ENCODE measurements at regions not wholly inside any gene's neighbourhood (a gene's known extent, or its start where the extent isn't known, plus 50 kb on each side); places are given as distances from the start of the nearest gene placed in this dataset.

GRCh38 chr9:106528158-106528557 is 334.8 kb upstream of the ZNF462 start:
- no peak for DNase-seq (ENCODE audit: low spot score)

- DNase-seq (ENCODE audit: low spot score): no peak
These were observed 333.4 kb upstream of the ZNF462 start for GRCh38 chr9:106529616-106530015.

- DNase-seq (ENCODE audit: low spot score): no peak
These were observed 331.5 kb upstream of the ZNF462 start for GRCh38 chr9:106531491-106531890.

DNA sequence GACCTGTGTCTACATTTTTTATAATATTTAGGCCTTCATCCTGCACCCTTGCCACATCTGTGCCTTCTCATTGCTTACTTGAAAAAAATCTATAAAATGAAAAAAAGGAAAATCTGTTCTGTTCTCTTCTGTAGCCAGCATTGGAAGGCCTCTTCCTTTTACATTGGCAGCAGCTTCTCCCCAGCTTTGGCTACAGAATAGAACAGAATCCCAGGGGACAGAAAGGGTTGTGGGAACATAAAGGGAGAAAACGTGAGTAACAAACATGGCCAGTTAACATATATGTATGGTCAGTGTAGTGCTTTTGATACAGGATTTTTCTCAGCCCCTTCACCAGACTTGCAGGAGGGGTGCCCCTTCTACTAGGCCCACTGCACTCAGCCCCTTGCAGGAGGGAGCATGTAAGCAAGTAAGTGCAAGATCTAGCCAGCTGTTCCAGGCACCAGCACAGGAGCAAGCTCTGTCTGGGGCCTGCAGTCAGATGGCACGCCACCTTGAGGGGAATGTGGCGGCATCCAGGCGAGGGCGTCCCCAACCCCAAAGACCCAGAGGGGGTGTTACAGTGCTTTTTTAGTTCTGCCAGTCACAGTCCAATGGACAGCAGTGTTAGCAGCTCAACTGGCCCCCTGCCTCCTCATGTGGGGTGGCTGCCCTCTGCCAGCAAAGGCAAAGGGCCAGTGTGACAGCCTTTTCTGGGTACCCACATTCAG is 330.5 kb upstream of the ZNF462 start:
- DNase-seq (ENCODE audit: low spot score): no peak

DNA sequence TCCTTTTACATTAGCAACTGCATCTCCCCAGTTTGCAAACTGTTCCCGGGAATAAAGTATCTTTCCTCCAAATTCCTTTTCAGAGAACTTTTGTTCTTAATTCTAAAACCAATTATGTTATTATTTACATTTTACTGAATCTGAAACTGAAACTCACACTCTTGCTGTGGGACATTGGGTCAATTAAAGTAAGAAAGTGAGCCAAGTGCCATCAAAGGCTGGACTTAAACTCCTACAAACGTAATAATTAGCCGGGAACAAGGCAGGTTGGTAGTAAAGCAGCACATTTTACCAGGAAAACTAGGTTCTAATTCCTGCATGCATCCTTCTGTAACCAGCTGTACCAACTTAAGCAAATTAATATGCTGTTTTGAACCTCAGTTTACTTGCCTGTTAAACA is 328.2 kb upstream of the ZNF462 start:
- no peak for DNase-seq (ENCODE audit: low spot score)

GRCh38 chr9:106535439-106535838 is 327.5 kb upstream of the ZNF462 start:
- no peak for DNase-seq (ENCODE audit: low spot score)

GRCh38 chr9:106557996-106558667 is 304.8 kb upstream of the ZNF462 start:
- no peak for DNase-seq (ENCODE audit: low spot score)

- DNase-seq (ENCODE audit: low spot score): no peak
These were observed 302.4 kb upstream of the ZNF462 start for GRCh38 chr9:106560540-106560939.

GRCh38 chr9:106575823-106576222 is 287.1 kb upstream of the ZNF462 start:
- DNase-seq (ENCODE audit: low spot score): no peak

DNA sequence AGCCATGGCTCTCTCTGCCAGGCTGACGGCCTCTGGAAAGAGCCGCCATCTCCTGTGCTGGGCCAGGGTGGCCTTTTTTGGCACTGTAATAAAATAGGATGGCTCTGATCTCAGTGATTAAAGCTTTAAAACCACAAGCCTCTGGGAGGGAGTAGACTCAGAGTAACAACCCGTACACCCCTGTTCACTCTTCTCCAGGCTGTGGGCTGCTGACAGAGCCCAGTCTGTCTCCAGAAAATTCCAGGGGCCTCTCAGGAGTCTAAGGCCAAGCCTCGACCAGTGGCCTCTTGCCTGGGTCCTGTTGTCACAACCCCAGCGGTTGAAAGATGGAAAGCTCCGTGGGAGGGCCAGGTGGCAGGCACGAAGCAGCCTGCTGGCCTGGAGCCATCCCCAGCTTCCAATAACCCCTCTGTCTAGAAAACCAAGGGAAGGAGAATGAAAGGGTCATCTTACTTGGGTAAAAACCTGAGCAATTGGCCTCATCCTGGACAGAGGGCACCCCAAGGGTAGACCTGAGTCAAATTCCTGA is 286.7 kb upstream of the ZNF462 start:
- no peak for DNase-seq (ENCODE audit: low spot score)

- no peak for DNase-seq (ENCODE audit: low spot score)
These were observed 285.8 kb upstream of the ZNF462 start for GRCh38 chr9:106577121-106577520.

DNA sequence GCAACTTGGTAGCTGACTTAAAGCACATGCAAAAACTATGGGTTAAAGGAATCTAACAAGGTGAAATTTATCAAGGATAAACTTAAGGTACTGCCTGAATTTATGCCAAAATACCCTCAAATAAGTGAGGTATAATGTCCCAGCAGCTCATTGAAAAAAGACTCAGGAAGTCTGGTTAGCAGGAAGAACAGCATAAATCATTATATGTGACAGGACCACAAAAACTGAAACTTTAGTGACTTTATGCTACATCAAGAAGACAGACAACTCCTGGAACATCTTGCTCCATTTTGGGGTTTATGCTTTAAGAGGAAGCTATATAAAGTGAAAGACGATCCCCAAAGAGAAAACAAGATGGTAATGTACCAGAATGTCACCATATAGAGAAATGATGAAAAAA is 282.4 kb upstream of the ZNF462 start:
- DNase-seq (ENCODE audit: low spot score): no peak

DNA sequence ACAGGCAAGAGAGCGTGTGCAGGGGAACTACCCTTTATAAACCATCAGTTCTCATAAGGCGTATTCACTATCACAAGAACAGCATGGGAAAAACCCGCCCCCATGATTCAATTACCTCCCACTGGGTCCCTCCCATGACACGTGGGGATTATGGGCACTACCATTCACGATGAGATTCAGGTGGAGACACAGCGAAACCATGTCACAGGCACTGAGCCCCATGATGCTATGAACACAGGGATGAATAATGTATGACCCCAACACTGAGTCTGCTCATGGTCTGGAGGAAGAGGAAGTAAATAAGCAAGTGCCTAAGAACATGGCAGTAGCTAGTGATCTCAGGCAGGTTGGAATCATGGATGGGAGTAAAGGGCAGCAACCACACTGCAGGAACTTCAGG is 281.0 kb upstream of the ZNF462 start:
- no peak for DNase-seq (ENCODE audit: low spot score)

GRCh38 chr9:106583751-106584150 is 279.2 kb upstream of the ZNF462 start:
- DNase-seq (ENCODE audit: low spot score): no peak

DNA sequence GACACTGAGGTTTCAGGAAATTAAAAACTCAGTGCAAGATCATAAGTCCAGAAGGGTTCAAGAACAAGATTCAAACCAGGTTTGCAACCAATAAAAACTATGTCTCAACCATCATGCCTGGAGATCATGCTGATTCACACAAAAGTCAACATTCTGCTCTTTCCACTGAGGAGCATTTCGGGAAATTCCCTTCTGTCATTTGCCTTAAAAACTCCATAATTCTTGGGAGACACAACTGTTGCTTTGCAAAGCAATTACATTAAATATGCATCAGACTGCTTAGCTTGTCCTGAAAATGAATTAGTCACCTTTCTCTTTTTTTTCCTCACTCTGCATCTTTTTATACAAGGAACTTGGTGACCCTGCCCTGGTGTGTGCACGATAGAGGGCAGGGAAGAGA is 275.9 kb upstream of the ZNF462 start:
- no peak for DNase-seq (ENCODE audit: low spot score)

DNA sequence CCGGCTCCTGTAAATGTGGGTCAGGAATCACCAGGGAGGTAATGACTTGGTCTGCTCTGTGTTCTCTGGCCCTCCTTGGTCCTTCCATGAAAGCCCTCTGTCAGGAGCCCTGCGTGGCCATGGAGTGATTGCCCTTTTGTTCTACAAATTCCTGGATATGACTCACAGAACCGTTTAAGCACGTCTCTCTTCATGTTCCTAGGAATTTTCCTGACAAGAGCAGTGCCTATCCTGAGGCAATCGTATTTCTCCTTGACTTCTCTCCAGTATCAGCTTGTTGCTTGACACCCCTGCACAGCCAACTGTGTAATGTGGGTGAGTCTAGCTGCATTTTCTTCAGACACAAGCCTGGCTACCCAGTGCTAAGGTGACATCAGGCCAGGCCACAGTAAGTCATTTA is 274.3 kb upstream of the ZNF462 start:
- DNase-seq (ENCODE audit: low spot score): no peak

DNA sequence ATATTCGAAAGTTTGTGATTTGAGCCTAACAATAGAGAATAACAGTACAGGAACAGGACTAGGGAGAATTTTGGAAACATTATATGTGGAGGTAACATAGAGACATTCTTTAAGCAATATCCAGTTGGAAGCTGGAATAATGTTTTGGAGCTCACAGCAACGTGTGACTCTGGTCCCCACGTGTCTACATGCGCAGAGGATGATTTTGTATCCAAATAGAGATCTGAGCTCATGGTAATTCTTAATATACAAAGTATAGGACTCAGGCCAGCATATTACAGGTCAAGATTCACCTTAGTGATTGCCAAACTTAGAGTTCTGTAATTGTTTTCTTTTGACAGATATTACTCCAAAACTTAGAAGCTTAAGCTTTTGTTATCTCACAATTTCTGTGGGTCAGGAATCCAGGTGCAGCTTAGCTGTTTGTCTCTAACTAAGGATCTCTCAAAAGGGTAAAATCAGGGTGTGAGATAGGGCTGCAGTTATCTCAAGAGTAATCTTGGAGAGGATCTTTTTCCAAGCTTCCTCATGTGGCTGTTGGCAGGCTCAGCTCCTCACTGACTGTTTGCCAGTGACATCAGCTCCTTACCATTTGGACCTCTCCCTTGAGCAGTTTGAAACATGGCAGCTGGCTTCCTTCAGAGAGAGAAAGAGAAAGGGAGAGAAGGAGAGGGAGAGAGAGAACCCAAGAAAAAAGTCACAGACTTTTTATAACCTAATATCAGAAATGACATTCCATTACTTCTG is 272.0 kb upstream of the ZNF462 start:
- DNase-seq (ENCODE audit: low spot score): no peak

DNA sequence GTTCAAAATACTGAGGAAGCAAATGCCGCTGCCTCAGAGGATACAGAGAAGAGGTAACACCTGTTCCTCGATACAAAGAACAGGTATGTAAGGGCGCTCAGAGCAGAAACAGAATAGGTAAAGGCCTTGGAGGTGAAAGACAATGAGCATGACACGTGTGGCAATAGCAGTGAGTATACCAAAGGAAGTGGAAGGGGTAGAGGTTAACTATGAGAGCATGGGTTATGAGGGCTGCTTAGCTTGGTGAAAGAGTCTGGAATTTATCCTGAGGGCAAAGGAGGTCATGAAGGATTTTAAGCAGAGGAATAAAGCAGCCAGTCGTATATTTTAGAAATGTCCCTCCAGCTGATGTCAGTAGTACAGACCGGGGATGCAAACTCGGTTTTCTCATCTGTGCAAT is 269.8 kb upstream of the ZNF462 start:
- DNase-seq (ENCODE audit: low spot score): no peak

DNA sequence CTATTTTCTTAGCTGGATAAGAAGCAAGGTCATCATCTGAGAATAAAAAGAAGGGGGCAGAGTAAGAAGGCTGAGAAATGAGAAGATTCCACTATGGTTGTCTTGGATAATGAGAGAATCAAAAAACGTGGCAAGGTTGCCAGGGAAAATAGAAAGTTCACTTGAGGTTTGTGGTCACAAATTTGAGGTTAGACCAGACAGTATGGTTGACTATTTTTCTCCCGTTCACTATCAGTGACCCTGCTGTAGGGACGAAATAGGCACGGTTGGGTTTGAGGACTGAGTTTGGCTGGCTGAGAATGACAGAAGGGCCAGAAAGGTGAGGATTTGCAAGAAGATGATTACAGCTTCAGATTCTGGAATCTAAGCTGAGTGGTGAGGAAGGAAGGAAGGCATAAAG is 266.0 kb upstream of the ZNF462 start:
- no peak for DNase-seq (ENCODE audit: low spot score)

DNA sequence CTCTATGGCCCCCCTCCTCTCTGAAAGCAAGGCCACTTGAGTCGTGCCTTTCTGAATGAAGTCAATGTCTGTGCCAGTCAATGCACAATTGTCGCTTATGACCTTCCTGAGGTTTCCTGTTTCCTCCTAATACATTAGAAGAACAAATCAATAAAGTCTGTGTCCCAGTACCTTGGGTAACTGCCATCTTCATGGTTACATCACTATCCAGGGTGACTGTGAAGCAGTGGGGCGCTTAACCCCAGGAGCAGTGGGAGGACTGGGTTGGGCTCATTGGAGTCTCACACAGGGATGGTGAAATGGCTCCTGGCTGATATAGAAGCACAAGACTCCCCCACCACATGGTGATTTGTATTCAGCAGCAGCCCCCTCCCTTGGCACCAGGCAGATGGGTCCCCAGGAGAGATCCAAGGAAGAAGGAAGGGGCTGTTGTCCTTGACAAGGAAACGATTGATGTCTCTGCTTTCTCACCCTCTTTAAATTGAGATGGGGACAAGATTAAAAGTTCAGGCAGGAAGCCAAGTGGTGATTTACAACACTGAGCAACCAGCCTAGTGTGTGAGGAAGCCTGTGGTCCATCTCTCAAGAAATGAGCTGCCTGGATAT is 261.9 kb upstream of the ZNF462 start:
- DNase-seq (ENCODE audit: low spot score): no peak

DNA sequence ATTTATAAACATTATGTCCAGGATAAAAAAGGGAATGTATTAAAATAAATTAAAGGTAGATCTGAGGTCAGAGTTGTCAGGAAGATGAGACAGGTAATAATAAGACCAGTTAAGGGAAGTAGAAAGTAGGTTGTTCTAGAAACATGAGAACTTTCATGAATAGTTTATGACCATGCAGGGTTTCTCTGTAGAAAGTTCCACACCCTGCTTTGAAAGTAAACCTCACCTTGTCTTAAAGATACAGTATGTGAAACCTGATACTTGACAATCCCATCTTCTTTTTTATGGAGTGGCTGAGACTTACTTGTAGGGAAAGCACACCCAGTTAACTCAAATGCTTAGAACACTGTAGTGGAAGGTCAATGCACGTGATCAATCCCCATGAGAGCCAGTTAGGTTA is 260.6 kb upstream of the ZNF462 start:
- DNase-seq (ENCODE audit: low spot score): no peak

DNA sequence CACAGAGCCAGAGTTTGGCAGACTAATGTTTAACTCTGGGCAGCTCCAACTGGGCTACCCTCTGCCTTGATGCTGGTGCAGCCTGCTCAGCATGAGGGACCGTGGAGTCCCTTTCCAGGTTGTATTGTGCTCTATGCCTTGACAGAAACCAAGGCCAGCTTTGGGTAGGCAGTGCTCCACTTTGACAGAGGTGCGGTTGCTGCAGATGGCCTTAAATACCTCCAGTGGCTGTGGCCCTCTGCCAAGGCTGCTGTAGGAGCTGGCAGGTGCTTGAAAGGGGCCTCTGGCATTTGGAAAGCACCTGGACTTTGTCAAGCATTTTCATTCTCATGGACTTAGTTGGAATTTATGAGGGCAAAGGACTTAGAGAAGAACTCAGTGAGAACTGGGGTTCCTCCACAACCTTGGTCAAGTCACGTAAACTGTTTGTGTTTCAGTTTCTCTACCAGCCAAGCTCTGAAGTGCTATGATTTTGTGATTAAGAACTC is 249.7 kb upstream of the ZNF462 start:
- no peak for DNase-seq (ENCODE audit: low spot score)

Data from AG20443 (cell line).